ENCODE measurements at regions not wholly inside any gene's neighbourhood (a gene's known extent, or its start where the extent isn't known, plus 50 kb on each side); places are given as distances from the start of the nearest gene placed in this dataset.

DNA sequence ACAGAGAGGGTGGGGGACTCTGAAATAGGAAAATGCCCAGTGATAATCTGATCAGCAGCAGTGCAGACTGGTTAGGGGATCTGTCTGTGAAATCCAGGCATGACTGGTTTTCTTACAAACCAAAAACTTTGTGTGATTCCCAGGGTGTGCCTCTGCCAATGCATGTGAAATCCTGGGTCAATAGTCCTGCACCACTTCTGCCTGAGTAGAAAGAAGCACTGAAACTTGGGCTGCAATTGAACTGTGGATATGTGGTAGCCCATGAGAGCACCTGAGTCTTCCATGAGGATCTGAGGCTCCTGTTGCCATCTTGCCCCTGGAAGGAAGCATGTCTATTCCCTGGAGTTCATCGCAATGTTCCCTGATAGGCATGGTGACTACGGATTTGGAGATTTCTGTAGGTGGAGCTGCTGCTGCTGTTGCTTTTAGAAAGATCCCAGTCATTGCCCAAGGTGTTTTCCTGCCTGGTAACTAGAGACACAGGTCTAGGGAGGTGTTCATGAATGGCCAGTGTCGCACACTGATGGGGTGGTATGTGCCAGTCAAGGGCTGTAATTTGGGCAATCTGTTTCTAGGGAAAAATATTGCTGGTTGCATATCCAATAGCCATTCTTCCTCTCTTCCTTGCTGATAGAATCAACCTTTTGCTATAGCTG, 146.7 kb downstream of the CARTPT start:
- DNase-seq (ENCODE audit: low spot score), result no peak

DNA sequence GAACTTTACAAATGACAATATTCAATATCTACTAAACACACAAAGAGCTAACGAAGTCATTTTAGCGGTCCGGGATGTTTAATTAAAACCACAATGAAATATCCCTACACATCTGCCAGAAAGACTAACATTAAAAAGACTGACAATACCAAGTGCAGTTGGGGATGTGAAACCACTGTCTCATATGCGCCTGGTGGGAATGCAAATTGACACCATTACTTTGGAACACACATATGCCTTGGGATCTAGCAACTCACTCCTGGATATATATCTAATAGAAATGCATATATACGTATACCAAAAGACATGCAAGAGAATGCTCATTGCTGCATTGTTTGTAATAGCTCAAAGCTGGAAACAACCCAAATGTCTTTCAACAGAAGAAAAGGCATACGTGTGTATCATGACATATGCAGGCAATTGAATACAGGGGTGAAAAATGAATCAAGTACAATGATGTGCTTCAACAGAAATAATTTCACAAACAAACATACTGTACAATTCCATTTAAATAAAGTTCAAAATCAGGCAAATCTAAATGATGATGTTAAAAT, 153.3 kb downstream of the CARTPT start:
- no peak for DNase-seq (ENCODE audit: low spot score)

DNA sequence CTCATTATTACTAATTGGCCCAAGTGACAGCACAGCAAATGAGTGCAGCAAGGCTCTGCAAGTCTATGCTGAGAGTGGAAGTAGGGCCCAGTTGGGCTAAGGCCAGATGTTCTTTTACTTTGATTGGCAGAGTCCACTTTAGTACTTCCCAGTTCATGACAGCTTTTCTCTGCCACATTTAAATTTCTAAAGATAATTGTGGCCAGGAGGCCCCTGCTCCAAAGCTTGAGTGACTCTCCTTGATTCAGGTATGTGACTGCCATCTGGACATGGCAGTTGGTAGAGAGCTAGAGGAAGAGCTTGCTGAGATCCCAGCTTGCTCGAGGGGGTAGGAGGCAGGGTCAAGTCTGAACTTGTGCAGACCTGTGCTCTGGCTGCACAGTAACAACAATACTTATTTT, 154.1 kb downstream of the CARTPT start:
- DNase-seq (ENCODE audit: low spot score), result no peak

DNA sequence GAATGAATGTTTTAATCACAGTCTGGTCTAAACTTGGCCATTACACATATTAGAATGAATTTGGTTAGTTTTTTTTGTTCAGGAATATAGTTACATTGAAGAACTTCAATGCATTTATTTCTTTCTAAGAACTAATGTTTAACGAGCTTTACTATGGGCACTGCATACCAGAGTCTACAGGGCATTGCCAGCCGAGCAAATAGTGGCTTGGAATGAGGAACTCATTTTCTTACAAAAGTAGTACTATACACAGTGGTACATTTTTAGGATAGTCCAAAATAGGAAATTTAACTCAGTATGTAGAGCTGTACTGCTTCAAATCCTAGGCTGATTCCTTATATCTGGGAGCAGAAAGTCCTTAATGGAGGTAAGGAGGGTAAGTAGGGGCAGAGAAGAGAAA, 155.4 kb downstream of the CARTPT start:
- no peak for DNase-seq (ENCODE audit: low spot score)

DNA sequence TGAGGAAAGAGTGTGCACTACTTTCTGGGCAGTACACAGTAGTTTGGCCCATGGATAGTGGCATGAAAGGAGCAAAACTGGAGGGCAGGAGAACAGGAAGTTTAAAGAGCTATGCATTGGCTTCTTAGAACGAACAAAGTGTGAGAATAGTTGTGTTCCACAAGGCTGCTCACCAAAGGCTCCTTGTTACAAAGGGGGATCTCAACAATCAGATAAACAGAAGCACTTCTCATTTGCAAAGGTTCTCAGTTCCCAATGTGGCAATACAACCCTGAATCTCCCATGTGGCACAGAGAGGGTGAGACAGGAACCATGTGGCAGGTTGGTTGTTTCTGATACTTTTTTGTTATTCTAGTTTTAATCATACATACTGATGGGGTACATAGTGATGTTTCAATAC, 158.4 kb downstream of the CARTPT start:
- DNase-seq (ENCODE audit: low spot score), result no peak

DNA sequence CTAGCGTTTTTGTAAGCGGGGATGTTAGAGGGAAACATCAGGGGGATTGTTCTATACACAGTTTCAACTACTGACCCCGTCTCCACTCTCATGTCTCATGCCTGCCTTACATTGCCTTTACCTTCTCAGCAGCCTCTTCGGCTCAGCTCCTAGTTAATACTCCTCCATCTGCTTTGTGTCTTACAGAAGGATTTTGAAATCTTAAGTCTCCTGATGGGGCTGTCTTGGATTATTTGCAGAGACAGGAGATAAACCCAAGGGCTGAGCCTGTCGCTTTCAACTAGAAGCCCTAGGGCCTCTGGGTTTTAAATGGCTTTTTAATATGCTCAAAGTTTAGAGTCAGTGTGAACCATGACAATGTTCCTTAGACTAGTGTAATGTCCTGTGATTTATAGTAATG, 161.5 kb downstream of the CARTPT start:
- DNase-seq (ENCODE audit: low spot score), result no peak

DNA sequence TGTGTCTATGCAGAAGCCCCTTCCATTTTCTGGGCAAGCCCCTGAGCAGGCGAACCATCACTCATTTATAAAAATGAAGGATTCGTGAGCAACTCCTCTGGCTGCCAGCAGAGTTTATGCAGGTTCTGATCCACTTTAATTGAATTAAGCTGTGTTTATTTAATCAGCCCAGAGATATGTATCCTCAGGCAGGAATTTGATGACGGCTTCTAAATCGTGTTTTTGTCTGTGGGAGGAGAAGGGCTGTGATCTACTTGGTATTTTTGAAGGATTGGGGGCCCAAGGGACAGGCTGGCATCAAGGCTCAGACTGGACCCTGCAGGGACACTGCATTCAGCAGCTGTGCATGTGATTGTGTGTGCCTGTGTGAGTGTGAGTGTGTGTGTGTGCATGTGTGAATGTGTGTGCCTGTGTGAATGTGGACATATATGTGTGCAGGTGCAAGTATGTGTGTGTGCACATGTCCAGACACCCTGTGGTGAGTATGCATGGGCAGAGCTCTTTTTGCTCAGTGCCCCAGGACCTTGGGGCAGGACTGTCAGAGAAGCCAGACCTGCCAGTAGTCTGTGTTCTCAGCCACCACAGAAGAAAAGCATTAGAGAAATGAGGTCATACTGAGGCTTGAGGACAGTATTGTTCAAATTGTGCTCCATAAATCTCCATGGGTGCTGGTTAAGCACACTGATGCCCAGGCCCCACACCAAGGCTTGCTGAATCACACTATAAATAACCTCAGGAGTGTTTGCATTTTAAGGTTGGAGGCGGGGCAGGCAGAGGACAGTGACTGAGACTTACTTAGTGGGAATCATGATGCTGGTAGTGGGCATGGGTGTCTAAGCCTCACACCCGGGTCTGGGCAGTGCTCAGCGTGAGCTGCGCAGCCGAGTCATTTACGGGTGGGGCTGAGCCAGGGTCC, 164.0 kb downstream of the CARTPT start:
- DNase-seq (ENCODE audit: low spot score), result no peak

DNA sequence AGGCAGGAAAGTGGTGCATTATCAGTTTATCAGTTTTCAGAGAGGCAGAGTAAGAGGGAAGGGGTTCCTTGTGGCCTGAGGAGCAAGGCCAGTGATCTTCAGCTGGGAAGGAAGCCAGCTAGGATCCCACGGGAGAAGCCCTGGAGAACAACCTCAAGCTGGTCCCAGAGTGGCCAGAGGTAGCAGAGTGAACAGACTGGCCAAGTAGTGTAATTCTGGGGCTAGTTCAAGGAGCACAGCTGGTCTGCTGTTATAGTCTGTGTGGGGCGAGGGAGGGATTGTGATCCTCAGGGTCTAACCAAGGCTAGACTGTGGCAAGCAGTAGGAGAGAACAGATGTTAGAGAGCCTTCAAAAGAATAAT, 164.6 kb downstream of the CARTPT start:
- DNase-seq (ENCODE audit: low spot score), result no peak

DNA sequence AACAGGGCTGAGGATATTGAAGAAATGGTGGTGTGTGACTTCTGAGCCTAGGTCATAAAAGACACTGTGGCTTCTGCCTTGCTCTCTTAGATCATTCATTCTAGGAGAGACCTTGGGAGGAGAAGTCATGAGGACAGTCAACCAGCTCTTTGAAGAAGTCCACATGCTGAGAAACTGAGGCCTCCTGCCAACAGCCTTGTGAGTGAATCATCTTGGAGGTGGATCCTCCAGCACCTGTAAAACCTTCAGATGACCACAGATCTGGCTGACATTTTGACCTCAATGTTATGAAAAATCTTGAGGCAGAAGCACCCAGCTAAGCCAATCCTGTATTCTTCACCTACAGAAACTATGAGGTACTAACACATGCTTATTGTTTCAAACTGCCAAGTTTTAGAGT, 165.9 kb downstream of the CARTPT start:
- no peak for DNase-seq (ENCODE audit: low spot score)

DNA sequence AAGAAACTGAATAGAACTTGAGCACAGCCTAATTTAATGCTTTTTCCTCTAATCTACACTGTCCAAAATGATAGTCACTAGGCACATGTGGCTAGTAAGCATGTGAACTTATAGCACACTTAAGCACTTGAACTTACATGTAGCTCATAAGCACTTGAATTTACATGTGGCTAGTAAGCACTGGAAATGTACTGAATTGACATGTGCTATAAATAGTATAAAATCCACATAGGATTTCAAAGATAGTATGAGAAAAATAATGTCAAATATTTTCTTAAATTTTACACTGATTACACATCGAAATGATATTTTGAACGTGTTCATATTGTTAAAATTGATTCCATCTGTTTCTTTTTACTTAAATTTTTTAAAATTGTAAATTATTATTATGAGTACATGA, 167.3 kb downstream of the CARTPT start:
- no peak for DNase-seq (ENCODE audit: low spot score)

DNA sequence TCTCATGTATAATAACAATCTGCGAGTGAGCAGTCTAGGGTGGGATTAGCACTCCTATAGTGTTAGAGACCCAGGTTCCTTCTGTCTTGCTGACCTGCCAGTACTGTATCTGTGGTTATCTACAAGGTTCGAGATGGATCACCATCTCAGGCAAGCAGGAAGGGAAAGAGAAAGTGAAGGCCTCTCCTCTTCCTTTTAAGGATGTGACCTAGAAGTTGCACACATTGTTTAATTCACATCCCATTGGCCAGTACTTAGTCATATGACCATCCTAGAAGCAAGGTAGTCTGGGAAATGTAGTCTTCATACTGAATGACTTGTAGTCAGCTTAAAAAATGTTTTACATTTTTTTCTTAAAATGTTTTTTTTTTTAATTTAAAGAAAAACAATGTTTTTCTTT, 168.6 kb downstream of the CARTPT start:
- peak; percentile 69 for DNase-seq (ENCODE audit: low spot score)

DNA sequence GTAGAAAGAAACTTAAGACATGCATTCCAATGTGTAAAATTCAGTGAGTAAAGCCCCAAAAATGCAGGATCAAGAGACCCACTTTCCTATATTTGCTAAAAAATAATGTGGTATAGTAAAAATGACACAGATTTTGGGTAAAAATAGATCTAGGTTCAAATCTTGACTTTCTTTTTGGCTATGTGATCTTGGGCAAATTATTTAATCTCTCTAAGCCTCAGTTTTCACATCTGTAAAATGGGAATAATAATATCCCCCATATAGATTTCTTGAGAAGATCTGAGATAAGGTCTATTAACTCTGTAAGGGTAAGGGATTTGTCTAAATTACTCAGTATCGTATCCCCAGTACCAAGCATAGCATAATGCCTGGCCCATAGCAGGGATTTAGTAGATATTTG, 172.3 kb downstream of the CARTPT start:
- no peak for DNase-seq (ENCODE audit: low spot score)

DNA sequence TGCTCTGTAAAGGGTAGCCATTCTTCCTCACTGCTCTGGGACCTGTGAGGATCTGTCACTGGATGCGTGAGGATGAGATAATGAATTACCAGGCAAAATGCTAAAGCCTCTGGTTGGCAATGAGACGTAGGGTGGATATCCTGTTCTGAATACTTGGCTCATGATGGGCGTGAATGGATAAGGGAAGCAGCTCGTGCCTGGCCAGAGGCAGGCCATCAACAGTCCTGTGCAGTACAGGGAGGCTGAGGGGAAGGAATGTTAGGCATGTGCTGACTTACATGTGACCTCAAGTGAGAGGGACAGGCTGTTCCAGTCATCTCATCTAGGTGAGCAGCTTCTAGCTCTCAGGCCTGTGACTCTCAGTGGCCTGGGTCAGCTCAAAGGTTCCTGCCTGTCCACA, 172.8 kb downstream of the CARTPT start:
- no peak for DNase-seq (ENCODE audit: low spot score)

DNA sequence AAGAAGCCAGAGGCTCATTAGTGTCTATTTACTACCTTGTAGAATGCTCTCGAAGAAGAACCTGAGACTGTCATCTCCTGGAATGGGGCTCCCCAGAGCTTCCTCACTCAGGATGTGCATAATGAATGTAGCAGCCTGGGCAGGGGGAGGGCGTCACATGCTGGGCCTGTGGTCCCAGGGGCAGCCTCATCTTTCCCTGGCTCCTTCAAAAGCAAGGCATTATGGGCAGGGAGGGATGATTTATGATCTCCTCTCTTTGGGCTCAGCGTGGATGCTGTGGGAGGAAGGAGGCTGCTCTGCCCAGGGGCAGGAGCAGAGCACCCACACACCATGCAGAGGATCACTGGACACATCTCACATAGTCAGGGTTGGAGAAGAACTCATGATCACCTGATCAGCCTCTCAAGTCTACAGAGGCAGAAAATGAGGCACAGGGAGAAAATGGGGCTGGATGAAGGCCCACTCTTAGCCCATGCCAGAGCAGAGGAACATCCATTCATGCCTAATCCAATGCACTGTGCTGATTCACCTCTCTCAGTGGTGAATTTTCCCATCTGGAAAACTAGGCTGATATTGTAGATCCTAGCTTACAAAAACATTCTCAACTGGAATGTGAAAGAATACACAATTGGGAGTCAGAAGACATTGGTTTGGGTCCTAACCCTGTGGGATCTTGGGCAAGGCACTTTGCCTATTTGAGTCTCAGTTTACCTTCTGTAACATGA, 173.7 kb downstream of the CARTPT start:
- DNase-seq (ENCODE audit: low spot score), result no peak

DNA sequence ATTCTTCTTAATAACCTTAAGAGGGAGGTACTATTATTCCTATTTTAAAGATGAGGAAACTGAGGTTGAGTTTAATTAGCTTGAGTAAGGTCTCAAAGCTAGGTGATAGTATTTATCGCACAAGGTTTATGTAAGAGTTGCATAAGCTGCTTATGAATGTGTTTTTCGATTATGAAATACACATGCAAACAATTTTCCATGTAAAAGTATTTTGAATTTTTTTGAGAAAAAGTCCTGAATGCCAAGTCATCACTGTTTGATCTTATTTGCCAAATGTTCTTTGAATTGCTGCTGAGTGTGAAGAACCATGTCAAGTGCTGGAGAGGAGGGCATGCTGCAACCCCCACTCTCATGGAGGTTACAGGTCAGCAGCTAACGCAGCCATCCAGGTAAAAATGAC, 174.4 kb downstream of the CARTPT start:
- DNase-seq (ENCODE audit: low spot score), result no peak

DNA sequence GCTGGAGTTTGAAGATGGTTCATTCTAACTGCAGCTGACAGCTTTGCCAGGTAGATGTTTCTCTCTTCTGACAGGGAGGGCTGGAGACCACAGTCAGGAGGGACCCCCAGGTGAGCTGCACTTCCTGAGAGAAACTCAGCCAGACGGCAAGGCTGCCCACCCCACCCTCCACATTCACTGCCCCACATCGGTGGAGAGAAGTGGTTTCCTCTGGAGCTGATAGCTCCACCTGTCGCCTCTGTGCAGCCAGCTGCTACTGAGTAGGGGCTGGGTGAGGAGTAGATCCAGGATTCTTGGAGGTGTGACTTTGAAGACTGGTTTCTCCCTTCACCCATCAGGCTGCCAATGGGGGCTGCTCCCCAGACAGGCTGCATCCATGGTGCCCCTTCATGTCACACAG, 175.0 kb downstream of the CARTPT start:
- no peak for DNase-seq (ENCODE audit: low spot score)

DNA sequence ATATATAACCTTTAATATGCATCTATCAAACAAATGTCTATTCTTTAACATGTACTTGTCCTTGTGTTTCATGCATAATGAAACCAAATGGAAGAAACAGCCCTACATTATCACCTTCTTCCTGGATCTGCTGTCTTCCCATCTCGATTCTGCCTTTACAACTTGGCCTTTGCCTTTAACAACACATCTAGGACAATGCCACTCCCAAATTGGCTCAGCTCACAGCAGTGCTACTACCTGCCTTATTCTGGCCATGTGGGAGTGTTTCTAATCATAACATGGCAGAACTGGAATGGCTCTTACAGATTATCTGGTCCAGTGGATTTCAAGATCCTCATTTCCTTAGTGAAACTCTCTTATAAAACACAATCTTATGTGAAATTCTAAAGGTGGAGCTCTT, 176.5 kb downstream of the CARTPT start:
- DNase-seq (ENCODE audit: low spot score), result no peak

DNA sequence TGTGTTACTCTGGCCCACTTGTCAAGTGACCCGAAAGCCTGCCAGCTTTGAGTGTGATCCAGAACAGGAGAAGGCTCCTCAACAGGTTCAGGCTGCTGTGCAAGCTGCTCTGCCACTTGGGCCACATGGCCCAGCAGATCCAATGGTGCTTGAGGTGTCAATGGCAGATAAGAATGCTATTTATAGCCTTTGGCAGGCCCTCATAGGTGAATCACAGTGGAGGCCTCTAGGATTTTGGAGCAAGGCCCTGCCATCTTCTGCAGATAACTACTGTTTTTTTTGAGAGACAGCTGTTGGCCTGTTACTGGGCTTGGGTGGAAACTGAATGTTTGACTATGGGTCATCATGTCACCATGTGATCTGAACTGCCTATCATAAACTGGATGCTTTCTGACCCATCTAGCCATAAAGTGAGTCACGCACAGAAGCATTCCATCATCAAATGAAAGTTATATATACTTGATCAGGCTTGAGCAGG, 180.8 kb downstream of the CARTPT start:
- no peak for DNase-seq (ENCODE audit: low spot score)

DNA sequence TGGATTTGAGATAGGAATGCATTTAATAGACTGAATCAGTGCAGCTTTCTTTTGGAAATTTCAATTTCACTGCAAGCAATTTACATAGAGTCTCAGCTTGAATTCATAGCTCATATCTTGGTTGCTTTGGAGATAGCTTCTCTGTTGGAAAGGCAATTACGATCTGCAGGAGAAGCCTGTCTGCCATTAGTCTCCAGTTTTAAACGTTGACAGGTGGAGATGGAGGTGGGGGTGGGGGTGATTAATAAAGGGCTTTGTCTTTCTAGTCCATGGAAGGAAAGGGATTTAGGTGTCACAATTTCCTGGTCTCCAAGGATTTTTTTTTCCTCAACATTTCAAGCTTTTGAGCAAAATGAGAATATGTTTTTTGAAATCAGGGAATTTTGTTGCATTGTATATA, 184.7 kb downstream of the CARTPT start:
- DNase-seq (ENCODE audit: low spot score), result no peak

DNA sequence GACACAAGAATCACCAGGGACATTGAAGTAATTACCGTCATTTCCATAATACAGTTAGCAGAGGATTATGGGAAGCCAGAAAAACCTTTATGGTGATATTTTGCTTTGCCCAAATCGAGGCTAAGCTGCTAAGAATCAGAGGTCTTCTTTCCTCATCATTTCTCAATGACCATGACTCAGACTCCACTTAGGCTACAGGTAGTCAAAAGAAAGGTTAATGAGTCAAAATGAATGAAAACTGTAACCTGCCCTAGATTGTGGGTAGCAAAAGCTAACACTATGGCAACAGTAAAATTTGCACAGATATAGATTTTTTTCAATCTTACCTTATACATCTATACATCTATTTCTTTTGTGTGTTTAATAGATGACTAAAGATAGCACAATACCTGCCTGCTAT, 185.8 kb downstream of the CARTPT start:
- no peak for DNase-seq (ENCODE audit: low spot score)

DNA sequence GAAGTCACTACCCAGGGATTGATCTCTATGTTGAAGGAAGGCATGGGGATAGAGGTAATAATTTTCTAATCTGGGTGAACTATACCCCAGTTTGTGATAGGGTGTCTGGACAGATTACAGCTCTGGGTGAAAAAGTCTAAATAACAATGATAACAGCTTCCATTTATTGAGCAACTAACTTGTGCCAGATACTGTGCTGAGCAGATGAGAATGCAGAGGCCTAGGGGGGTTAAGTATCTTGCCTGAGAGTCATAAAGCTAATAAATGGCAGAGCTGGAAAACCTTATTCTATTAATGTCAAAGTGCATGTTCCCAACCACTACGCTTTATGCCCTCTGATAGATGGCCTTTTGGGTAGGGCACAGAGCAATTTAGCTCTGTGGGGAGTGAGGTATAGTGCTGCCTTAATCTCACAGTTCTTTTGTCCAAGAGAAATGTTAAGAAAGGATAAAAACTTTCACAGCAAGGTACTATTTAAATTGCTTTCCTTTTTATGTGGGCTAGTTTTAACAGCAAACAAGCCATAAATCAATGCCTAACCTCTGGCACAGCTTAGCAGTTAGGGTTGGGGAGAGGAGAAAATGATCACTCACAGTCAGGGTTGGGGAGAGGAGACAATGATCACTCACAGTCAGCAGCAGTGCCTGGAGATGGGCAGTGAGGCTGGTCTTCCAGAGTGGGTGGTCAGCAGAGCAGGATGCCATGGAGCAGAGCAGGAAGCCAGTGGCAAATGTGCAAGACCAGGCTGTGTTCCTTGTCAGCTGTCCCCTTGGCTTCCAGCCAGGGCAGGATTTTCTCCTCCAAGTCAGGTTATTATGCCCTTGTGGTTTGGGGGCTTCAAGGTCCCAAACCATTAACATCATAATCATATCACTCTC, 187.0 kb downstream of the CARTPT start:
- no peak for DNase-seq (ENCODE audit: low spot score)
